GM23338 (cell line): ENCODE measurements at regions not wholly inside any gene's neighbourhood (a gene's known extent, or its start where the extent isn't known, plus 50 kb on each side); places are given as distances from the start of the nearest gene placed in this dataset.

Experiments
- ATAC-seq: fragments of 200-7000 bp; cut with Tn5 transposase; 3 replicates; pipeline ENCODE4 v1.9.1; 2020
- DNase-seq: peaks from one replicate; pipeline ENCODE4 v3.0.0-alpha.2; 2015; ENCODE audit warnings: low spot score
- H2AFZ ChIP-seq: fragments of 200-600 bp; sonication (generic); 2 replicates; pipeline ENCODE4 v1.8.0; 2016; ENCODE audit warnings: antibody characterized with exemption, mild to moderate bottlenecking, moderate library complexity
- H3F3A ChIP-seq: fragments of 200-600 bp; sonication (generic); replicated peaks from 2 replicates; pipeline ENCODE4 v1.8.0; 2017; ENCODE audit warnings: antibody characterized with exemption, mixed run types, low read depth
- H3K27ac ChIP-seq: fragments of 200-600 bp; sonication (generic); 2 replicates; pipeline ENCODE4 v1.6.1; 2016; ENCODE audit warnings: low read depth
- H3K27me3 ChIP-seq: fragments of 200-600 bp; sonication (generic); 2 replicates; pipeline ENCODE4 v1.8.0; 2016; ENCODE audit warnings: mild to moderate bottlenecking, mixed run types, moderate library complexity; ENCODE audit not compliant: insufficient read depth
- H3K36me3 ChIP-seq: fragments of 200-600 bp; sonication (generic); 2 replicates; pipeline ENCODE4 v1.8.0; 2016; ENCODE audit warnings: mild to moderate bottlenecking; ENCODE audit not compliant: insufficient read depth
- H3K4me1 ChIP-seq: fragments of 200-600 bp; sonication (generic); 2 replicates; pipeline ENCODE4 v1.8.0; 2016; ENCODE audit warnings: mild to moderate bottlenecking, moderate library complexity; ENCODE audit not compliant: insufficient read depth
- H3K4me2 ChIP-seq: fragments of 200-600 bp; sonication (generic); 2 replicates; pipeline ENCODE4 v1.7.1; 2017; ENCODE audit warnings: mixed run types
- H3K4me3 ChIP-seq: fragments of 200-600 bp; sonication (generic); 2 replicates; pipeline ENCODE4 v1.6.1; 2016; ENCODE audit warnings: mixed run types
- H3K79me2 ChIP-seq: fragments of 200-600 bp; sonication (generic); replicated peaks from 2 replicates; pipeline ENCODE4 v1.8.0; 2017; ENCODE audit warnings: mild to moderate bottlenecking; ENCODE audit not compliant: insufficient read depth
- H3K9me2 ChIP-seq: fragments of 200-600 bp; sonication (generic); 2 replicates; pipeline ENCODE4 v1.8.0; 2017; ENCODE audit not compliant: insufficient read depth
- H4K20me1 ChIP-seq: fragments of 200-600 bp; sonication (generic); replicated peaks from 2 replicates; pipeline ENCODE4 v1.8.0; 2017; ENCODE audit warnings: mild to moderate bottlenecking; ENCODE audit not compliant: insufficient read depth
- H3K27ac Mint-ChIP-seq: 2 replicates; pipeline ENCODE4 v1.8.0; 2020; ENCODE audit warnings: inconsistent platforms, mild to moderate bottlenecking, moderate library complexity, mixed read lengths
- H3K27me3 Mint-ChIP-seq: 3 replicates; pipeline ENCODE4 v1.8.0; 2022; ENCODE audit warnings: low read depth, mild to moderate bottlenecking, moderate library complexity, mixed read lengths, inconsistent platforms; ENCODE audit not compliant: insufficient read depth, poor library complexity
- H3K36me3 Mint-ChIP-seq: 3 replicates; pipeline ENCODE4 v1.8.0; 2021; ENCODE audit warnings: low read depth, mild to moderate bottlenecking, inconsistent platforms, moderate library complexity, mixed read lengths
- H3K4me1 Mint-ChIP-seq: 3 replicates; pipeline ENCODE4 v1.8.0; 2020; ENCODE audit warnings: mild to moderate bottlenecking, inconsistent platforms, mixed read lengths
- H3K4me3 Mint-ChIP-seq: 3 replicates; pipeline ENCODE4 v1.8.0; 2021; ENCODE audit warnings: moderate library complexity, mild to moderate bottlenecking, inconsistent platforms, mixed read lengths
- H3K9me3 Mint-ChIP-seq: 3 replicates; pipeline ENCODE4 v1.8.0; 2020; ENCODE audit warnings: moderate library complexity, mild to moderate bottlenecking, inconsistent platforms, mixed read lengths
- CREB1 ChIP-seq: fragments of 250-450 bp; sonication (Bioruptor Pico); IDR thresholded peaks from 2 replicates; pipeline ENCODE4 v1.5.0; 2020; ENCODE audit warnings: low read depth, mild to moderate bottlenecking, moderate library complexity
- EZH2 ChIP-seq: fragments of 200-600 bp; sonication (generic); IDR thresholded peaks from one replicate; pipeline ENCODE4 v1.8.0; 2017; ENCODE audit warnings: antibody characterized with exemption, mild to moderate bottlenecking, low read depth; ENCODE audit not compliant: unreplicated experiment
- EZH2phosphoT487 ChIP-seq: fragments of 200-600 bp; sonication (generic); IDR thresholded peaks from one replicate; pipeline ENCODE4 v1.8.1; 2018; ENCODE audit warnings: antibody characterized with exemption; ENCODE audit not compliant: unreplicated experiment
- JUNB ChIP-seq: IDR thresholded peaks from one replicate; pipeline ENCODE4 v1.6.1; 2016; ENCODE audit warnings: antibody characterized with exemption; ENCODE audit not compliant: unreplicated experiment
- NANOG ChIP-seq: IDR thresholded peaks from 2 replicates; pipeline ENCODE4 v1.6.1; 2016; ENCODE audit warnings: antibody characterized with exemption, borderline replicate concordance
- POLR2AphosphoS5 ChIP-seq: IDR thresholded peaks from 2 replicates; pipeline ENCODE4 v1.6.1; 2016; ENCODE audit warnings: antibody characterized with exemption, low read depth
- STAT1 ChIP-seq: IDR thresholded peaks from one replicate; pipeline ENCODE4 v1.6.1; 2016; ENCODE audit warnings: antibody characterized with exemption; ENCODE audit not compliant: unreplicated experiment
- ZNF114 ChIP-seq: fragments of 250-450 bp; sonication (Bioruptor Pico); IDR thresholded peaks from 2 replicates; pipeline ENCODE4 v1.5.0; 2020; ENCODE audit warnings: mild to moderate bottlenecking, moderate library complexity
- TF ChIP-seq, protein P1 (sequence below): fragments of 250-450 bp; sonication (Bioruptor Pico); IDR thresholded peaks from 2 replicates; pipeline ENCODE4 v1.5.0; 2020; ENCODE audit warnings: mild to moderate bottlenecking, moderate library complexity
- TF ChIP-seq, protein P2 (sequence below): IDR thresholded peaks from 2 replicates; pipeline ENCODE4 v1.6.1; 2016; ENCODE audit warnings: antibody characterized with exemption
- TF ChIP-seq, protein P3 (sequence below), 2 experiments: fragments of 200-600 bp in 1 of 2; sonication (generic) in 1 of 2; conservative IDR thresholded peaks; 2 replicates each; pipeline versions ENCODE4 v1.5.1 to v1.6.1; 2016 to 2017; ENCODE audit warnings: antibody characterized with exemption in 2 of 2, low read depth in 2 of 2, mild to moderate bottlenecking in 2 of 2, moderate library complexity in 1 of 2

DNA sequence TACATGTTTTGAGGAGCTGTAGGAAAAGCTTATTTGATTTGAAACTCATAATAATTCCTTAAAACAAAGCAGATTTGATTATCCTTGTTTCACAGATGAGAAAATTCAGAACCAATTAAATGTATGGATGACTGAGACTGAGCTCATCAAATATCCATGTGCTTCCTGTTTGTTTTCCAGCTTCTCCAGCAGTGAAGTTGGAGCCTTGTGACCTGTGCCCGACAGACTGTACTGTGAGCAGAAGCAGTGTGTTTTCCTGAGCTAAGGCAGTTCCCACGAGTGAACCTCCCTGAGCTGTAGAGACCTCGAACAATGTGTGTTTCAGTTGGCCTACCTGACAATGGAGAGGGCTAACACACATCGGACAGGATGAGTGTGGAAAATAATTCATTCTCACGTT lies 599.5 kb upstream of the NRSN1 start (continued):
- TF ChIP-seq, protein P1, sequence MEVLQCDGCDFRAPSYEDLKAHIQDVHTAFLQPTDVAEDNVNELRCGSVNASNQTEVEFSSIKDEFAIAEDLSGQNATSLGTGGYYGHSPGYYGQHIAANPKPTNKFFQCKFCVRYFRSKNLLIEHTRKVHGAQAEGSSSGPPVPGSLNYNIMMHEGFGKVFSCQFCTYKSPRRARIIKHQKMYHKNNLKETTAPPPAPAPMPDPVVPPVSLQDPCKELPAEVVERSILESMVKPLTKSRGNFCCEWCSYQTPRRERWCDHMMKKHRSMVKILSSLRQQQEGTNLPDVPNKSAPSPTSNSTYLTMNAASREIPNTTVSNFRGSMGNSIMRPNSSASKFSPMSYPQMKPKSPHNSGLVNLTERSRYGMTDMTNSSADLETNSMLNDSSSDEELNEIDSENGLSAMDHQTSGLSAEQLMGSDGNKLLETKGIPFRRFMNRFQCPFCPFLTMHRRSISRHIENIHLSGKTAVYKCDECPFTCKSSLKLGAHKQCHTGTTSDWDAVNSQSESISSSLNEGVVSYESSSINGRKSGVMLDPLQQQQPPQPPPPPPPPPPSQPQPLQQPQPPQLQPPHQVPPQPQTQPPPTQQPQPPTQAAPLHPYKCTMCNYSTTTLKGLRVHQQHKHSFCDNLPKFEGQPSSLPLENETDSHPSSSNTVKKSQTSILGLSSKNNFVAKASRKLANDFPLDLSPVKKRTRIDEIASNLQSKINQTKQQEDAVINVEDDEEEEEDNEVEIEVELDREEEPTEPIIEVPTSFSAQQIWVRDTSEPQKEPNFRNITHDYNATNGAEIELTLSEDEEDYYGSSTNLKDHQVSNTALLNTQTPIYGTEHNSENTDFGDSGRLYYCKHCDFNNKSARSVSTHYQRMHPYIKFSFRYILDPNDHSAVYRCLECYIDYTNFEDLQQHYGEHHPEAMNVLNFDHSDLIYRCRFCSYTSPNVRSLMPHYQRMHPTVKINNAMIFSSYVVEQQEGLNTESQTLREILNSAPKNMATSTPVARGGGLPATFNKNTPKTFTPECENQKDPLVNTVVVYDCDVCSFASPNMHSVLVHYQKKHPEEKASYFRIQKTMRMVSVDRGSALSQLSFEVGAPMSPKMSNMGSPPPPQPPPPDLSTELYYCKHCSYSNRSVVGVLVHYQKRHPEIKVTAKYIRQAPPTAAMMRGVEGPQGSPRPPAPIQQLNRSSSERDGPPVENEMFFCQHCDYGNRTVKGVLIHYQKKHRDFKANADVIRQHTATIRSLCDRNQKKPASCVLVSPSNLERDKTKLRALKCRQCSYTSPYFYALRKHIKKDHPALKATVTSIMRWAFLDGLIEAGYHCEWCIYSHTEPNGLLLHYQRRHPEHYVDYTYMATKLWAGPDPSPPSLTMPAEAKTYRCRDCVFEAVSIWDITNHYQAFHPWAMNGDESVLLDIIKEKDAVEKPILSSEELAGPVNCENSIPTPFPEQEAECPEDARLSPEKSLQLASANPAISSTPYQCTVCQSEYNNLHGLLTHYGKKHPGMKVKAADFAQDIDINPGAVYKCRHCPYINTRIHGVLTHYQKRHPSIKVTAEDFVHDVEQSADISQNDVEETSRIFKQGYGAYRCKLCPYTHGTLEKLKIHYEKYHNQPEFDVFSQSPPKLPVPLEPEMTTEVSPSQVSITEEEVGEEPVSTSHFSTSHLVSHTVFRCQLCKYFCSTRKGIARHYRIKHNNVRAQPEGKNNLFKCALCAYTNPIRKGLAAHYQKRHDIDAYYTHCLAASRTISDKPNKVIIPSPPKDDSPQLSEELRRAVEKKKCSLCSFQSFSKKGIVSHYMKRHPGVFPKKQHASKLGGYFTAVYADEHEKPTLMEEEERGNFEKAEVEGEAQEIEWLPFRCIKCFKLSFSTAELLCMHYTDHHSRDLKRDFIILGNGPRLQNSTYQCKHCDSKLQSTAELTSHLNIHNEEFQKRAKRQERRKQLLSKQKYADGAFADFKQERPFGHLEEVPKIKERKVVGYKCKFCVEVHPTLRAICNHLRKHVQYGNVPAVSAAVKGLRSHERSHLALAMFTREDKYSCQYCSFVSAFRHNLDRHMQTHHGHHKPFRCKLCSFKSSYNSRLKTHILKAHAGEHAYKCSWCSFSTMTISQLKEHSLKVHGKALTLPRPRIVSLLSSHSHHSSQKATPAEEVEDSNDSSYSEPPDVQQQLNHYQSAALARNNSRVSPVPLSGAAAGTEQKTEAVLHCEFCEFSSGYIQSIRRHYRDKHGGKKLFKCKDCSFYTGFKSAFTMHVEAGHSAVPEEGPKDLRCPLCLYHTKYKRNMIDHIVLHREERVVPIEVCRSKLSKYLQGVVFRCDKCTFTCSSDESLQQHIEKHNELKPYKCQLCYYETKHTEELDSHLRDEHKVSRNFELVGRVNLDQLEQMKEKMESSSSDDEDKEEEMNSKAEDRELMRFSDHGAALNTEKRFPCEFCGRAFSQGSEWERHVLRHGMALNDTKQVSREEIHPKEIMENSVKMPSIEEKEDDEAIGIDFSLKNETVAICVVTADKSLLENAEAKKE (CRISPR knock-in tag), result no peak
- TF ChIP-seq, protein P2, sequence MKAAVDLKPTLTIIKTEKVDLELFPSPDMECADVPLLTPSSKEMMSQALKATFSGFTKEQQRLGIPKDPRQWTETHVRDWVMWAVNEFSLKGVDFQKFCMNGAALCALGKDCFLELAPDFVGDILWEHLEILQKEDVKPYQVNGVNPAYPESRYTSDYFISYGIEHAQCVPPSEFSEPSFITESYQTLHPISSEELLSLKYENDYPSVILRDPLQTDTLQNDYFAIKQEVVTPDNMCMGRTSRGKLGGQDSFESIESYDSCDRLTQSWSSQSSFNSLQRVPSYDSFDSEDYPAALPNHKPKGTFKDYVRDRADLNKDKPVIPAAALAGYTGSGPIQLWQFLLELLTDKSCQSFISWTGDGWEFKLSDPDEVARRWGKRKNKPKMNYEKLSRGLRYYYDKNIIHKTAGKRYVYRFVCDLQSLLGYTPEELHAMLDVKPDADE, result no peak
- no peak for TF ChIP-seq POLR2AphosphoS5

DNA sequence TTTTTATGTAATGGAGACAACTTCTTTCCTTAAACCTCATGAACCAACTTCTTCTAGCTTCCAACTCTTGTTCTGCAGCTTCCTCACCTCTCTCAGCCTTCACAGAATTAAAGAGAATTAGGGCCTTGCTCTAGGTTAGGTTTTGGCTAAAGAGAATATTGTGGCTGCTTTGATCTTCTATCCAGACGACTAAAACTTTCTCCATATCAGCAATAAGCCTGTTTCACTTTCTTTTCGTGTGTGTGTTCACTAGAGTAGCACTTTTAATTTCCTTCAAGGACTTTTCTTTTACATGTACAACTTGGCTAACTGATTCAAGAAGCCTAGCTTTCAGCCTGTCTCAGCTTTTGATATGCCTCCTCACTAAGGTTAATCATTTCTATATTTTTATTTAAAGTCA lies 596.1 kb upstream of the NRSN1 start:
- ATAC-seq, result no peak
- Mint-ChIP-seq H3K27ac (no peak overlapping the region), H3K4me1 (peaks cover 4% of the 10 kb centered on the region; the same call in 2 of the 3 replicates), H3K4me3 (no peak overlapping the region), H3K36me3 (no peaks in the 10 kb centered on the region), H3K27me3 (no peaks in the 10 kb centered on the region), H3K9me3 (0 out of 3 replicates have a peak, but pooled peaks cover 4% of the 10 kb centered on the region)
- Histone ChIP-seq H3K36me3 (no peaks in the 10 kb centered on the region), H3F3A (no peaks in the 10 kb centered on the region), H3K79me2 (no peaks in the 10 kb centered on the region), H3K4me2 (no peak overlapping the region), H3K9me2 (peaks cover 12% of the 10 kb centered on the region), H4K20me1 (no peaks in the 10 kb centered on the region), H2AFZ (no peak overlapping the region), H3K4me1 (no peaks in the 10 kb centered on the region; the same call in 1 of the 2 replicates), H3K27me3 (no peaks in the 10 kb centered on the region), H3K27ac (no peak overlapping the region), H3K4me3 (no peak overlapping the region)
- DNase-seq, result no peak
- TF ChIP-seq CREB1 (CRISPR knock-in tag), result no peak
- no peak for TF ChIP-seq EZH2phosphoT487
- TF ChIP-seq EZH2, result no peak
- TF ChIP-seq, protein P3, sequence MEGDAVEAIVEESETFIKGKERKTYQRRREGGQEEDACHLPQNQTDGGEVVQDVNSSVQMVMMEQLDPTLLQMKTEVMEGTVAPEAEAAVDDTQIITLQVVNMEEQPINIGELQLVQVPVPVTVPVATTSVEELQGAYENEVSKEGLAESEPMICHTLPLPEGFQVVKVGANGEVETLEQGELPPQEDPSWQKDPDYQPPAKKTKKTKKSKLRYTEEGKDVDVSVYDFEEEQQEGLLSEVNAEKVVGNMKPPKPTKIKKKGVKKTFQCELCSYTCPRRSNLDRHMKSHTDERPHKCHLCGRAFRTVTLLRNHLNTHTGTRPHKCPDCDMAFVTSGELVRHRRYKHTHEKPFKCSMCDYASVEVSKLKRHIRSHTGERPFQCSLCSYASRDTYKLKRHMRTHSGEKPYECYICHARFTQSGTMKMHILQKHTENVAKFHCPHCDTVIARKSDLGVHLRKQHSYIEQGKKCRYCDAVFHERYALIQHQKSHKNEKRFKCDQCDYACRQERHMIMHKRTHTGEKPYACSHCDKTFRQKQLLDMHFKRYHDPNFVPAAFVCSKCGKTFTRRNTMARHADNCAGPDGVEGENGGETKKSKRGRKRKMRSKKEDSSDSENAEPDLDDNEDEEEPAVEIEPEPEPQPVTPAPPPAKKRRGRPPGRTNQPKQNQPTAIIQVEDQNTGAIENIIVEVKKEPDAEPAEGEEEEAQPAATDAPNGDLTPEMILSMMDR (conservative IDR thresholded peaks at IDR 0.05; ENCODE audit: low read depth in 2 of 2), result no peak
- TF ChIP-seq, protein P2, result no peak
- no peak for TF ChIP-seq NANOG
- TF ChIP-seq JUNB, result no peak
- TF ChIP-seq STAT1, result no peak
- no peak for TF ChIP-seq ZNF114 (CRISPR knock-in tag)
- no peak for TF ChIP-seq POLR2AphosphoS5
